Chondrocyte (in vitro differentiated cells): ENCODE measurements at regions not wholly inside any gene's neighbourhood (a gene's known extent, or its start where the extent isn't known, plus 50 kb on each side); places are given as distances from the start of the nearest gene placed in this dataset.

Experiments
- DNase-seq: peaks from one replicate; pipeline ENCODE4 v3.0.0; 2021; ENCODE audit warnings: mixed read lengths, low spot score
- H3K27ac Mint-ChIP-seq: one replicate; pipeline ENCODE4 v1.8.0; 2021; ENCODE audit warnings: mild to moderate bottlenecking, moderate library complexity, mixed read lengths; ENCODE audit not compliant: unreplicated experiment
- H3K27me3 Mint-ChIP-seq: 2 replicates; pipeline ENCODE4 v1.8.0; 2021; ENCODE audit warnings: low read depth, mixed read lengths
- H3K36me3 Mint-ChIP-seq: 2 replicates; pipeline ENCODE4 v1.8.0; 2021; ENCODE audit warnings: low read depth, mixed read lengths
- H3K4me1 Mint-ChIP-seq: 2 replicates; pipeline ENCODE4 v1.8.0; 2021; ENCODE audit warnings: low read depth, mild to moderate bottlenecking, mixed read lengths
- H3K4me3 Mint-ChIP-seq: one replicate; pipeline ENCODE4 v1.8.0; 2021; ENCODE audit warnings: mild to moderate bottlenecking, moderate library complexity, mixed read lengths; ENCODE audit not compliant: unreplicated experiment
- H3K9me3 Mint-ChIP-seq: 2 replicates; pipeline ENCODE4 v1.8.0; 2021; ENCODE audit warnings: low read depth, mixed read lengths
- TF ChIP-seq, protein P1 (sequence below): fragments of 200-600 bp; sonication (generic); IDR thresholded peaks from 2 replicates; pipeline ENCODE4 v1.5.0; 2021; ENCODE audit warnings: antibody characterized with exemption, mild to moderate bottlenecking, moderate library complexity

GRCh38 chr18:61039251-61039650 lies 294.0 kb upstream of the CDH20 start:
- TF ChIP-seq, protein P1, sequence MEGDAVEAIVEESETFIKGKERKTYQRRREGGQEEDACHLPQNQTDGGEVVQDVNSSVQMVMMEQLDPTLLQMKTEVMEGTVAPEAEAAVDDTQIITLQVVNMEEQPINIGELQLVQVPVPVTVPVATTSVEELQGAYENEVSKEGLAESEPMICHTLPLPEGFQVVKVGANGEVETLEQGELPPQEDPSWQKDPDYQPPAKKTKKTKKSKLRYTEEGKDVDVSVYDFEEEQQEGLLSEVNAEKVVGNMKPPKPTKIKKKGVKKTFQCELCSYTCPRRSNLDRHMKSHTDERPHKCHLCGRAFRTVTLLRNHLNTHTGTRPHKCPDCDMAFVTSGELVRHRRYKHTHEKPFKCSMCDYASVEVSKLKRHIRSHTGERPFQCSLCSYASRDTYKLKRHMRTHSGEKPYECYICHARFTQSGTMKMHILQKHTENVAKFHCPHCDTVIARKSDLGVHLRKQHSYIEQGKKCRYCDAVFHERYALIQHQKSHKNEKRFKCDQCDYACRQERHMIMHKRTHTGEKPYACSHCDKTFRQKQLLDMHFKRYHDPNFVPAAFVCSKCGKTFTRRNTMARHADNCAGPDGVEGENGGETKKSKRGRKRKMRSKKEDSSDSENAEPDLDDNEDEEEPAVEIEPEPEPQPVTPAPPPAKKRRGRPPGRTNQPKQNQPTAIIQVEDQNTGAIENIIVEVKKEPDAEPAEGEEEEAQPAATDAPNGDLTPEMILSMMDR, result no peak
- Mint-ChIP-seq H3K27ac (no peak overlapping the region), H3K27me3 (peaks cover 22% of the 10 kb centered on the region), H3K4me1 (no peaks in the 10 kb centered on the region), H3K4me3 (no peak overlapping the region), H3K36me3 (no peaks in the 10 kb centered on the region), H3K9me3 (no peaks in the 10 kb centered on the region)
- no peak for DNase-seq

- Mint-ChIP-seq H3K27ac (no peak overlapping the region), H3K9me3 (peaks cover 12% of the 10 kb centered on the region), H3K36me3 (no peaks in the 10 kb centered on the region), H3K27me3 (peaks cover 3% of the 10 kb centered on the region), H3K4me3 (no peak overlapping the region), H3K4me1 (no peaks in the 10 kb centered on the region)
- TF ChIP-seq, protein P1, result no peak
- DNase-seq, result no peak
Observed at GRCh38 chr18:61047794-61048193, 285.4 kb upstream of the CDH20 start.

GRCh38 chr18:61057443-61057842 lies 275.8 kb upstream of the CDH20 start:
- H3K27ac Mint-ChIP-seq, result no peak overlapping the region
- TF ChIP-seq, protein P1, result no peak
- H3K36me3 Mint-ChIP-seq, result no peaks in the 10 kb centered on the region
- H3K27me3 Mint-ChIP-seq, result peaks cover 4% of the 10 kb centered on the region
- H3K9me3 Mint-ChIP-seq, result peaks cover 8% of the 10 kb centered on the region
- no peaks in the 10 kb centered on the region for H3K4me1 Mint-ChIP-seq
- DNase-seq, result no peak
- H3K4me3 Mint-ChIP-seq, result no peak overlapping the region

DNA sequence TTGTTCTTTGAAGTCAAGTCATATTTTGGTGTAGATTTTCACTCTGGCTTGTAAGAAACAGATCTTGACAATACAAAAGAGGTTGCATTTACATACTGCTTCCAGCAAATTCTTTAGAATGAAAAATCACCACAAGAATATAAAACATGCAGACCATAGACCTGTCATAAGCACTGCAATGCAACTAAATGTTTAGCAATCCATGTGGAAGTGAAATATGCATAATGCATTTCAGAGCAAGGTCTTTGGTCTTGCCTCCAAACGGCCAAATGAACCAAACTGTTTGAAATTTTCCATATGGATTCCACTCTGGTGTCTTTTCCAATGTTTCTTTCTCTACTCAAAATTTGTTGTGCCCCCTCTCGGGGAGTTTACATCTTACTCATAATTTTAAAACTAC lies 271.0 kb upstream of the CDH20 start:
- no peaks in the 10 kb centered on the region for H3K4me1 Mint-ChIP-seq
- no peaks in the 10 kb centered on the region for H3K9me3 Mint-ChIP-seq
- H3K27me3 Mint-ChIP-seq, result peaks cover 17% of the 10 kb centered on the region
- H3K27ac Mint-ChIP-seq, result no peak overlapping the region
- H3K36me3 Mint-ChIP-seq, result no peaks in the 10 kb centered on the region
- DNase-seq, result no peak
- no peak overlapping the region for H3K4me3 Mint-ChIP-seq
- TF ChIP-seq, protein P1, result no peak

DNA sequence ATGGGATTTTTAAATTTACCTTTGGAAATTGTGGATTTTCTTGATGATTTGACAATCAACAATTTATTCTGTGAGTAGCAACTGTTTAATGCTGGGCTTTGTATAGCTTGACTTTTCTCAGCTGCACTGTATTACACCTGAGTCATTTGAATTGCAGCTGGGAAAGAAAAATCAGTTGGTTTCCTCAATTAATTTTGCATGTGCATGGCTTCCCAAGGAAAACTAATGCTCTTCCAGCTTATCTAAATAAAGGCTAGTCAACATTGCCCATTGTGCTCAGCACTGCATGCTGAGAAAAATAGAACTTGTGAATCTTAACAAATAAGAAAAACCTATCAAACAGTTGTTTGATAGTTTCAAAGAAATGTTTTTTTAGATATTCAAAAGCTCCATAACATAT lies 268.3 kb upstream of the CDH20 start:
- H3K4me3 Mint-ChIP-seq, result no peak overlapping the region
- no peaks in the 10 kb centered on the region for H3K9me3 Mint-ChIP-seq
- H3K4me1 Mint-ChIP-seq, result no peaks in the 10 kb centered on the region
- DNase-seq, result no peak
- no peaks in the 10 kb centered on the region for H3K36me3 Mint-ChIP-seq
- TF ChIP-seq, protein P1, result no peak
- H3K27me3 Mint-ChIP-seq, result peaks cover 17% of the 10 kb centered on the region
- H3K27ac Mint-ChIP-seq, result no peak overlapping the region
